ENCODE measurements at regions not wholly inside any gene's neighbourhood (a gene's known extent, or its start where the extent isn't known, plus 50 kb on each side); places are given as distances from the start of the nearest gene placed in this dataset.
"Not testable (repeated sequence)": the region's sequence is repeated elsewhere in the genome, so short reads cannot be mapped to it uniquely, and the experiment has no call there.

- intact Hi-C loops (cut with DNase I) = no loop called here
- ATAC-seq = no peak
Measured at GRCh38 chrX:33968611-33969010, 163.5 kb downstream of the FAM47A start.

GRCh38 chrX:33949300-33949699, 182.8 kb downstream of the FAM47A start:
- no peaks in the 10 kb centered on the region for H3K36me3 ChIP-seq
- H3K4me3 ChIP-seq = no peak overlapping the region
- intact Hi-C loops (cut with DNase I) = no loop called here
- no peaks in the 10 kb centered on the region for H3K4me1 ChIP-seq
- H3K27ac ChIP-seq = no peak overlapping the region
- ATAC-seq (no peak), DNase-seq (no peak)
- no peaks in the 10 kb centered on the region for H3K27me3 ChIP-seq
- TF ChIP-seq CTCF (IDR thresholded peaks at IDR 0.05) = no peak
- no peaks in the 10 kb centered on the region for H3K9me3 ChIP-seq

More at GRCh38 chrX:33968611-33969010, 163.5 kb downstream of the FAM47A start:
- Histone ChIP-seq H3K9me3 (no peaks in the 10 kb centered on the region), H3K27ac (no peak overlapping the region), H3K4me1 (no peaks in the 10 kb centered on the region), H3K27me3 (no peaks in the 10 kb centered on the region), H3K36me3 (no peaks in the 10 kb centered on the region), H3K4me3 (no peak overlapping the region)
- no peak for TF ChIP-seq CTCF (IDR thresholded peaks at IDR 0.05)
- no peak for DNase-seq

GRCh38 chrX:33926249-33926648, 205.9 kb downstream of the FAM47A start:
- H3K4me3 ChIP-seq; H3K9me3 ChIP-seq; ATAC-seq; H3K27me3 ChIP-seq; H3K4me1 ChIP-seq; H3K27ac ChIP-seq; DNase-seq; H3K36me3 ChIP-seq; intact Hi-C loops (cut with DNase I): not testable (repeated sequence)

GRCh38 chrX:33923262-33923661, 208.9 kb downstream of the FAM47A start:
- H3K4me1 ChIP-seq = no peaks in the 10 kb centered on the region
- intact Hi-C loops (cut with DNase I) = no loop called here
- no peaks in the 10 kb centered on the region for H3K9me3 ChIP-seq
- TF ChIP-seq CTCF (IDR thresholded peaks at IDR 0.05) = no peak
- no peaks in the 10 kb centered on the region for H3K27me3 ChIP-seq
- no peak for DNase-seq
- H3K36me3 ChIP-seq = no peaks in the 10 kb centered on the region
- no peak overlapping the region for H3K4me3 ChIP-seq
- H3K27ac ChIP-seq = no peak overlapping the region
- ATAC-seq = no peak

- Histone ChIP-seq H3K4me1 (no peaks in the 10 kb centered on the region), H3K27me3 (no peaks in the 10 kb centered on the region), H3K4me3 (no peak overlapping the region), H3K27ac (no peak overlapping the region), H3K9me3 (no peaks in the 10 kb centered on the region), H3K36me3 (no peaks in the 10 kb centered on the region)
- ATAC-seq (no peak), DNase-seq (no peak)
- intact Hi-C loops (cut with DNase I) = no loop called here
- TF ChIP-seq CTCF (IDR thresholded peaks at IDR 0.05) = no peak
Measured at GRCh38 chrX:33909836-33910235, 222.3 kb downstream of the FAM47A start.

GRCh38 chrX:33908898-33909297, 223.2 kb downstream of the FAM47A start:
- DNase-seq (no peak), ATAC-seq (no peak)
- TF ChIP-seq CTCF (IDR thresholded peaks at IDR 0.05) = no peak
- H3K4me1 ChIP-seq = no peaks in the 10 kb centered on the region
- H3K27me3 ChIP-seq = no peaks in the 10 kb centered on the region
- H3K4me3 ChIP-seq = no peak overlapping the region
- intact Hi-C loops (cut with DNase I) = no loop called here
- no peaks in the 10 kb centered on the region for H3K36me3 ChIP-seq
- H3K9me3 ChIP-seq = no peaks in the 10 kb centered on the region
- no peak overlapping the region for H3K27ac ChIP-seq

Measured in upper lobe of right lung (tissue), 1 donor.